H1 (cell line): ENCODE measurements at regions not wholly inside any gene's neighbourhood (a gene's known extent, or its start where the extent isn't known, plus 50 kb on each side); places are given as distances from the start of the nearest gene placed in this dataset.

Experiments
- CTCF ChIA-PET: fragments of 300-600 bp; sonication (Branson Sonifier 250); formaldehyde crosslinking; loops from one replicate; lab custom pipeline; 2021; ENCODE audit not compliant: partially characterized antibody; lab: Charles Lee
- POLR2A ChIA-PET: fragments of 300-600 bp; sonication (Branson Sonifier 250); formaldehyde crosslinking; loops from one replicate; lab custom pipeline; 2021; ENCODE audit warnings: inconsistent platforms; ENCODE audit not compliant: partially characterized antibody; lab: Charles Lee
- DNase-seq, 2 experiments: peaks; one replicate each; pipeline versions ENCODE4 v3.0.0 to v3.0.0-alpha.2; 2010 to 2022; ENCODE audit warnings: low spot score in 2 of 2, low read depth in 1 of 2, mixed read lengths in 1 of 2
- FAIRE-seq: peaks from 2 replicates; lab custom pipeline; 2011; peaks lifted over from hg19 to GRCh38; lab: Jason Lieb, UNC
- H2AFZ ChIP-seq: 2 replicates; pipeline ENCODE4 v1.8.1; 2012; ENCODE audit warnings: low read length, inconsistent platforms
- H2AK5ac ChIP-seq: 2 replicates; pipeline ENCODE4 v1.6.1; 2013; ENCODE audit warnings: low read depth, low read length
- H2BK120ac ChIP-seq: replicated peaks from 2 replicates; pipeline ENCODE3; 2013; ENCODE audit warnings: low read depth, low read length, inconsistent platforms
- H2BK12ac ChIP-seq: 2 replicates; pipeline ENCODE4 v1.6.1; 2013; ENCODE audit warnings: low read depth, low read length
- H2BK15ac ChIP-seq: 2 replicates; pipeline ENCODE4 v1.6.1; 2013; ENCODE audit warnings: low read length
- H2BK20ac ChIP-seq: 2 replicates; pipeline ENCODE4 v1.6.1; 2013; ENCODE audit warnings: low read length
- H2BK5ac ChIP-seq: 2 replicates; pipeline ENCODE4 v1.6.1; 2013; ENCODE audit warnings: low read depth, low read length
- H3K14ac ChIP-seq: 2 replicates; pipeline ENCODE4 v1.6.1; 2013; ENCODE audit warnings: inconsistent platforms; ENCODE audit not compliant: insufficient read length
- H3K18ac ChIP-seq: 2 replicates; pipeline ENCODE4 v1.6.1; 2013; ENCODE audit warnings: low read length; ENCODE audit errors: extremely low read depth
- H3K23ac ChIP-seq: 2 replicates; pipeline ENCODE4 v1.6.1; 2013; ENCODE audit warnings: inconsistent platforms; ENCODE audit not compliant: insufficient read length
- H3K23me2 ChIP-seq: 2 replicates; pipeline ENCODE4 v1.6.1; 2013; ENCODE audit warnings: low read depth, low read length
- H3K27ac ChIP-seq: 2 replicates; pipeline ENCODE4 v1.6.1; 2011; ENCODE audit warnings: low read depth, low read length, inconsistent platforms
- H3K27me3 ChIP-seq, 4 experiments: replicated peaks in 1 of 4; 1 replicate in 1 of 4; 2 replicates in 3 of 4; pipeline versions ENCODE4 v1.6.1 to v1.8.1; 2011 to 2013; ENCODE audit warnings: low read length in 3 of 4, mild to moderate bottlenecking in 3 of 4, inconsistent platforms in 2 of 4, mixed read lengths in 2 of 4, moderate library complexity in 1 of 4; ENCODE audit not compliant: control insufficient read depth in 3 of 4, insufficient read depth in 3 of 4; ENCODE audit errors: extremely low read depth in 1 of 4
- H3K36me3 ChIP-seq, 4 experiments: 2 replicates each; pipeline versions ENCODE4 v1.6.1 to v1.8.1; 2011 to 2013; ENCODE audit warnings: mild to moderate bottlenecking in 4 of 4, low read length in 3 of 4, moderate library complexity in 2 of 4, control low read depth in 1 of 4, inconsistent platforms in 1 of 4; ENCODE audit not compliant: insufficient read depth in 4 of 4, control insufficient read depth in 2 of 4
- H3K4ac ChIP-seq: replicated peaks from 2 replicates; pipeline ENCODE3; 2013; ENCODE audit warnings: low read length, low read depth, mixed read lengths, inconsistent platforms; ENCODE audit not compliant: insufficient read length
- H3K4me1 ChIP-seq, 4 experiments: replicated peaks in 1 of 4; 1 replicate in 1 of 4; 2 replicates in 3 of 4; pipeline versions ENCODE4 v1.6.1 to v1.8.1; 2011 to 2013; ENCODE audit warnings: low read length in 3 of 4, inconsistent platforms in 2 of 4, mixed read lengths in 1 of 4; ENCODE audit not compliant: insufficient read depth in 4 of 4, control insufficient read depth in 3 of 4
- H3K4me2 ChIP-seq, 2 experiments: 2 replicates each; pipeline versions ENCODE4 v1.6.1 to v1.8.1; 2011 to 2013; ENCODE audit warnings: low read depth in 2 of 2, low read length in 2 of 2, control low read depth in 1 of 2, inconsistent platforms in 1 of 2, mild to moderate bottlenecking in 1 of 2; ENCODE audit not compliant: insufficient read depth in 1 of 2
- H3K4me3 ChIP-seq, 4 experiments: fragments of 200-600, 300-600 bp in 1 of 4; sonication (generic), shearing (Covaris generic), sonication (Bioruptor Twin) in 1 of 4; 2 replicates each; pipeline versions ENCODE4 v1.5.1 to v1.8.1; 2011 to 2016; ENCODE audit warnings: low read length in 4 of 4, low read depth in 3 of 4, control low read depth in 2 of 4, inconsistent platforms in 2 of 4, mild to moderate bottlenecking in 2 of 4, mixed read lengths in 1 of 4, moderate library complexity in 1 of 4; ENCODE audit not compliant: insufficient read depth in 2 of 4; ENCODE audit errors: extremely low read depth in 1 of 4
- H3K56ac ChIP-seq: replicated peaks from 2 replicates; pipeline ENCODE3; 2013; ENCODE audit warnings: low read depth, mild to moderate bottlenecking, mixed read lengths, low read length, inconsistent platforms; ENCODE audit not compliant: insufficient read length
- H3K79me1 ChIP-seq: 2 replicates; pipeline ENCODE4 v1.6.1; 2013; ENCODE audit warnings: low read depth, low read length, control low read depth
- H3K79me2 ChIP-seq, 2 experiments: 2 replicates each; pipeline versions ENCODE4 v1.6.1 to v1.8.1; 2012 to 2013; ENCODE audit warnings: low read length in 2 of 2, mild to moderate bottlenecking in 2 of 2, inconsistent platforms in 1 of 2; ENCODE audit not compliant: insufficient read depth in 2 of 2, control insufficient read depth in 1 of 2
- H3K9ac ChIP-seq, 4 experiments: replicated peaks in 1 of 4; 1 replicate in 1 of 4; 2 replicates in 3 of 4; pipeline versions ENCODE4 v1.6.1 to v1.8.1; 2011 to 2013; ENCODE audit warnings: low read depth in 3 of 4, low read length in 3 of 4, control low read depth in 2 of 4, mild to moderate bottlenecking in 2 of 4, moderate library complexity in 2 of 4, inconsistent platforms in 1 of 4; ENCODE audit errors: extremely low read depth in 1 of 4
- H3K9me3 ChIP-seq, 2 experiments: 2 replicates each; pipeline versions ENCODE4 v1.6.1 to v1.8.1; 2012 to 2013; ENCODE audit warnings: mild to moderate bottlenecking in 2 of 2, moderate library complexity in 2 of 2, control low read depth in 1 of 2, inconsistent platforms in 1 of 2, low read depth in 1 of 2, low read length in 1 of 2, mixed read lengths in 1 of 2; ENCODE audit not compliant: insufficient read depth in 2 of 2
- H4K20me1 ChIP-seq, 2 experiments: replicated peaks in 1 of 2; 2 replicates each; pipeline versions ENCODE3 to v1.8.1; 2011 to 2013; ENCODE audit warnings: inconsistent platforms in 2 of 2, low read length in 2 of 2, mild to moderate bottlenecking in 1 of 2; ENCODE audit not compliant: insufficient read depth in 2 of 2, control insufficient read depth in 1 of 2
- H4K5ac ChIP-seq: 2 replicates; pipeline ENCODE4 v1.6.1; 2013; ENCODE audit warnings: low read length, low read depth, mixed read lengths, inconsistent platforms; ENCODE audit not compliant: insufficient read length
- H4K8ac ChIP-seq: 2 replicates; pipeline ENCODE4 v1.8.0; 2013; ENCODE audit warnings: mild to moderate bottlenecking, moderate library complexity, low read length, inconsistent platforms; ENCODE audit not compliant: insufficient read depth; ENCODE audit errors: extremely low read depth
- H4K91ac ChIP-seq: replicated peaks from 2 replicates; pipeline ENCODE3; 2013; ENCODE audit warnings: low read length, mixed read lengths, inconsistent platforms; ENCODE audit not compliant: insufficient read length
- CHD1 ChIP-seq: IDR thresholded peaks from 2 replicates; pipeline ENCODE4 v1.6.1; 2012; ENCODE audit warnings: low read depth, low read length, improper control_type of control experiment
- CTBP2 ChIP-seq: IDR thresholded peaks from 2 replicates; pipeline ENCODE4 v1.7.0; 2011; ENCODE audit warnings: borderline replicate concordance, mild to moderate bottlenecking, moderate library complexity, mixed read lengths, low read length; ENCODE audit not compliant: insufficient read depth, insufficient read length
- FOSL1 ChIP-seq: IDR thresholded peaks from 2 replicates; pipeline ENCODE4 v1.6.1; 2011; ENCODE audit warnings: mild to moderate bottlenecking, low read depth, low read length, moderate library complexity; ENCODE audit not compliant: insufficient read depth
- KDM4A ChIP-seq: IDR thresholded peaks from one replicate; pipeline ENCODE4 v1.7.1; 2012; ENCODE audit warnings: low read depth, mild to moderate bottlenecking, moderate library complexity, low read length, inconsistent platforms; ENCODE audit not compliant: severe bottlenecking
- NRF1 ChIP-seq: IDR thresholded peaks from 2 replicates; pipeline ENCODE4 v1.6.1; 2011; ENCODE audit warnings: mild to moderate bottlenecking, low read depth, low read length, improper control_type of control experiment
- POLR2AphosphoS5 ChIP-seq: IDR thresholded peaks from 2 replicates; pipeline ENCODE4 v1.6.1; 2011; ENCODE audit warnings: low read depth, low read length
- POU5F1 ChIP-seq: IDR thresholded peaks from 2 replicates; pipeline ENCODE4 v1.6.1; 2011; ENCODE audit warnings: low read depth, mild to moderate bottlenecking, low read length, moderate library complexity
- SP1 ChIP-seq: IDR thresholded peaks from 2 replicates; pipeline ENCODE4 v1.6.1; 2011; ENCODE audit warnings: low read depth, low read length
- TAF1 ChIP-seq: IDR thresholded peaks from 2 replicates; pipeline ENCODE4 v1.6.1; 2011; ENCODE audit warnings: mild to moderate bottlenecking, low read depth, low read length
- TAF7 ChIP-seq: optimal IDR thresholded peaks from 2 replicates; pipeline ENCODE3; 2011; ENCODE audit warnings: low read depth, mild to moderate bottlenecking, inconsistent platforms, low read length, moderate library complexity, borderline replicate concordance
- YY1 ChIP-seq: IDR thresholded peaks from 2 replicates; pipeline ENCODE4 v1.6.1; 2011; ENCODE audit warnings: low read depth, mild to moderate bottlenecking, low read length
- WGBS, 2 experiments: shearing (Covaris generic) in 1 of 2; methylation state at CpG; one replicate each; pipeline versions ENCODE4 v1.1.6 to v1.1.7; 2013 to 2015; ENCODE audit warnings: low lambda C conversion rate in 2 of 2, mixed read lengths in 2 of 2, inconsistent platforms in 1 of 2, low coverage in 1 of 2, missing lambda C conversion rate in 1 of 2; ENCODE audit not compliant: insufficient replicate concordance in 2 of 2, insufficient coverage in 1 of 2, insufficient read length in 1 of 2; ENCODE audit errors: extremely low coverage in 1 of 2, missing lambda C conversion rate in 1 of 2; 5-methylcytosine and 5-hydroxymethylcytosine counted together
- TF ChIP-seq, protein P1 (sequence below): IDR thresholded peaks from 2 replicates; pipeline ENCODE4 v1.6.1; 2012; ENCODE audit warnings: inconsistent platforms
- TF ChIP-seq, protein P2 (sequence below): IDR thresholded peaks from 2 replicates; pipeline ENCODE4 v1.6.1; 2012; ENCODE audit warnings: low read length, inconsistent platforms

DNA sequence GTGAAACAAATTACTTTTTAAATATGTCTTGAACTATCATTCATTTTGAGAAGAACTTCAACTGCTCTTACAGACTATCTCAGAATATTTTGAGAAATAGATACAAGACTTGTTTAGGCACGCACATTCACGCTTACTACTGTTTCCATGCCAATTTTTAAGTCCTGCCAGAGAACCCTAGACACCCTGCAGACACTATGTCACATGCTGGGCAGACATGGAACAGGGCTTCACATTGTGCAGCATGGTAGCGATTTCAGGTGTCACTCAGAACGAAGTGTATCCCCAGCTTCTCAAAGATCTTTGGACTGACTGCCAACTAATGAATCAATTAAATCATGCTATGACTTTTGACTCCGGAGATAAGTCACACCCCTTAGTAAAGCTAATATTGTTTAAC is 128.7 kb upstream of the SLC27A6 start:
- H4K91ac ChIP-seq = no peak overlapping the region
- no peaks in the 10 kb centered on the region for H3K36me3 ChIP-seq
- H3K14ac ChIP-seq = no peak overlapping the region
- no peak overlapping the region for H2BK12ac ChIP-seq
- H2BK15ac ChIP-seq = no peak overlapping the region
- no peak overlapping the region for H2BK120ac ChIP-seq
- H3K79me2 ChIP-seq = no peaks in the 10 kb centered on the region
- no peak for FAIRE-seq
- H2AK5ac ChIP-seq = no peak overlapping the region
- DNase-seq = no peak
- H2BK20ac ChIP-seq = no peak overlapping the region
- no peak overlapping the region for H4K8ac ChIP-seq
- no peaks in the 10 kb centered on the region for H4K20me1 ChIP-seq
- peaks cover 5 to 6% of the 10 kb centered on the region in 2 experiments; a peak in 1 of 4 replicates for H3K9me3 ChIP-seq
- no peak overlapping the region for H3K4ac ChIP-seq
- no peak overlapping the region for H2AFZ ChIP-seq
- H3K4me2 ChIP-seq = no peak overlapping the region
- no peaks in the 10 kb centered on the region for H3K4me1 ChIP-seq
- H3K9ac ChIP-seq = no peak overlapping the region
- POLR2A ChIA-PET = no interaction called here
- H4K5ac ChIP-seq = no peak overlapping the region
- CTCF ChIA-PET = interaction anchor here (0.5 to 1.0 kb wide), 2 partner anchors 22 to 28 kb away, joined by 3 read pairs; no protein-coding TSS in a partner anchor
- no peak overlapping the region for H3K4me3 ChIP-seq
- no peak overlapping the region for H3K23ac ChIP-seq
- H3K23me2 ChIP-seq = no peaks in the 10 kb centered on the region
- no peaks in the 10 kb centered on the region for H3K27me3 ChIP-seq
- H3K79me1 ChIP-seq = no peaks in the 10 kb centered on the region
- 97% methylated on average over 5 of the region's 5 CpGs; no CpG with 5 or more reads in 1 of the 2 experiments for WGBS, 2 experiments
- H2BK5ac ChIP-seq = no peak overlapping the region
- no peak overlapping the region for H3K18ac ChIP-seq
- H3K56ac ChIP-seq = no peak overlapping the region
- H3K27ac ChIP-seq = no peak overlapping the region
- TF ChIP-seq CTBP2 (no peak), POLR2AphosphoS5 (no peak), FOSL1 (no peak), YY1 (no peak), KDM4A (no peak), CHD1 (no peak), SP1 (no peak), TAF1 (no peak), TAF7 (no peak), POU5F1 (no peak), NRF1 (no peak)
- TF ChIP-seq, protein P1, sequence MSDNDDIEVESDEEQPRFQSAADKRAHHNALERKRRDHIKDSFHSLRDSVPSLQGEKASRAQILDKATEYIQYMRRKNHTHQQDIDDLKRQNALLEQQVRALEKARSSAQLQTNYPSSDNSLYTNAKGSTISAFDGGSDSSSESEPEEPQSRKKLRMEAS = no peak
- TF ChIP-seq, protein P2, sequence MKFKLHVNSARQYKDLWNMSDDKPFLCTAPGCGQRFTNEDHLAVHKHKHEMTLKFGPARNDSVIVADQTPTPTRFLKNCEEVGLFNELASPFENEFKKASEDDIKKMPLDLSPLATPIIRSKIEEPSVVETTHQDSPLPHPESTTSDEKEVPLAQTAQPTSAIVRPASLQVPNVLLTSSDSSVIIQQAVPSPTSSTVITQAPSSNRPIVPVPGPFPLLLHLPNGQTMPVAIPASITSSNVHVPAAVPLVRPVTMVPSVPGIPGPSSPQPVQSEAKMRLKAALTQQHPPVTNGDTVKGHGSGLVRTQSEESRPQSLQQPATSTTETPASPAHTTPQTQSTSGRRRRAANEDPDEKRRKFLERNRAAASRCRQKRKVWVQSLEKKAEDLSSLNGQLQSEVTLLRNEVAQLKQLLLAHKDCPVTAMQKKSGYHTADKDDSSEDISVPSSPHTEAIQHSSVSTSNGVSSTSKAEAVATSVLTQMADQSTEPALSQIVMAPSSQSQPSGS = no peak
